Spleen (tissue), 7 donors: ENCODE measurements at regions not wholly inside any gene's neighbourhood (a gene's known extent, or its start where the extent isn't known, plus 50 kb on each side); places are given as distances from the start of the nearest gene placed in this dataset.

ENCODE experiments used
- CTCF ChIP-seq, 11 experiments: fragments of 200-600 bp in 7 of 11; fragments of 450-650 bp in 4 of 11; sonication (generic) in 4 of 11; IDR thresholded peaks in 8 of 11; conservative IDR thresholded peaks in 3 of 11; 1 replicate in 7 of 11; 2 replicates in 4 of 11; pipeline versions ENCODE4 v1.4.0 to v1.8.0; 2016 to 2021; ENCODE audit warnings: antibody characterized with exemption in 11 of 11, inconsistent platforms in 4 of 11, mild to moderate bottlenecking in 1 of 11
- POLR2A ChIP-seq, 3 donors: fragments of 450-650 bp; IDR thresholded peaks; one replicate each; pipeline ENCODE4 v1.5.1; 2017; ENCODE audit warnings: antibody characterized with exemption in 3 of 3, mild to moderate bottlenecking in 1 of 3
- donor health status: DM: no; HTN: no; CAD: no; lungs with moderate emphysema.
- donor health status: DM: no; HTN: no; CAD: no.
- donor health status: DM: no; HTN: no; CAD: no.

- no peak for TF ChIP-seq CTCF (IDR thresholded peaks at IDR 0.05 in 8 of 11, conservative IDR thresholded peaks at IDR 0.05 in 3 of 11)
- no peak for TF ChIP-seq POLR2A (IDR thresholded peaks at IDR 0.05)
Measured at GRCh38 chr3:22746221-22746620, 456.9 kb upstream of the UBE2E2 start.
